Astrocyte of the spinal cord (primary cell): ENCODE measurements at regions not wholly inside any gene's neighbourhood (a gene's known extent, or its start where the extent isn't known, plus 50 kb on each side); places are given as distances from the start of the nearest gene placed in this dataset.

Source experiments
- DNase-seq: peaks from one replicate; pipeline ENCODE4 v3.0.0; 2011; ENCODE audit warnings: low read depth, low spot score
- H3K4me3 ChIP-seq: 2 replicates; pipeline ENCODE4 v1.5.1; 2011; ENCODE audit warnings: low read depth, mild to moderate bottlenecking, low read length, moderate library complexity
- in situ Hi-C: cut with HindIII; loops from 2 replicates; pipeline ENCODE4 v1.10.0; 2017; ENCODE audit warnings: low sequenced_read_pairs
- TF ChIP-seq, protein P1 (sequence below): IDR thresholded peaks from 2 replicates; pipeline ENCODE4 v1.5.1; 2012; ENCODE audit warnings: low read depth, mild to moderate bottlenecking, low read length, inconsistent platforms

DNA sequence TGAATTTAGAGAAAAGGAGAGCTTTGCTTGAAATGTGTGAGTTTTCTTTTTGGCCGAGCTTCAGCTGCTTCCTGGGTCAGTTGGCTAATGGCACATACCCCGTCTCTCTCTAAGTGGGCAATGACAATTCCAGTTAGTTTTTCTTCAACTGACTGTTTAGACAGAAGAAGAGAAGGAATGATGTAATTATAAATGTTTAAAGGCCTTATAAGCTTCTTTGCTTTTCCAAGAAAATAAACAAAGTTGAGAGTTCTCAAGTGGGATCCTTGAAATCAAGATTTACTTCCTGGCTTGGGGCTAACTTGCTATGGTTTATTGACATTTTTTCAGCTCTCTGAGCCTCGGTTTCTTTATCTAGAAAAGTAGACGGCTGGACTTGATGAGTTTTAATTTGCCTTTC, 794.9 kb upstream of the ACVR2A start:
- in situ Hi-C loops, result no loop called here
- TF ChIP-seq, protein P1, sequence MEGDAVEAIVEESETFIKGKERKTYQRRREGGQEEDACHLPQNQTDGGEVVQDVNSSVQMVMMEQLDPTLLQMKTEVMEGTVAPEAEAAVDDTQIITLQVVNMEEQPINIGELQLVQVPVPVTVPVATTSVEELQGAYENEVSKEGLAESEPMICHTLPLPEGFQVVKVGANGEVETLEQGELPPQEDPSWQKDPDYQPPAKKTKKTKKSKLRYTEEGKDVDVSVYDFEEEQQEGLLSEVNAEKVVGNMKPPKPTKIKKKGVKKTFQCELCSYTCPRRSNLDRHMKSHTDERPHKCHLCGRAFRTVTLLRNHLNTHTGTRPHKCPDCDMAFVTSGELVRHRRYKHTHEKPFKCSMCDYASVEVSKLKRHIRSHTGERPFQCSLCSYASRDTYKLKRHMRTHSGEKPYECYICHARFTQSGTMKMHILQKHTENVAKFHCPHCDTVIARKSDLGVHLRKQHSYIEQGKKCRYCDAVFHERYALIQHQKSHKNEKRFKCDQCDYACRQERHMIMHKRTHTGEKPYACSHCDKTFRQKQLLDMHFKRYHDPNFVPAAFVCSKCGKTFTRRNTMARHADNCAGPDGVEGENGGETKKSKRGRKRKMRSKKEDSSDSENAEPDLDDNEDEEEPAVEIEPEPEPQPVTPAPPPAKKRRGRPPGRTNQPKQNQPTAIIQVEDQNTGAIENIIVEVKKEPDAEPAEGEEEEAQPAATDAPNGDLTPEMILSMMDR, result no peak

GRCh38 chr2:147046473-147046872, 798.4 kb upstream of the ACVR2A start:
- in situ Hi-C loops, result no loop called here
- DNase-seq, result no peak
- TF ChIP-seq, protein P1, result no peak
- H3K4me3 ChIP-seq, result no peak overlapping the region

More for the DNA sequence above, 794.9 kb upstream of the ACVR2A start:
- peak; percentile 11 for DNase-seq
- no peak overlapping the region for H3K4me3 ChIP-seq

- peak; percentile 57 for DNase-seq
- in situ Hi-C loops, result no loop called here
- TF ChIP-seq, protein P1, result peak; percentile 73
Measured at GRCh38 chr2:147045113-147045512, 799.7 kb upstream of the ACVR2A start.

GRCh38 chr2:147041121-147041494, 803.7 kb upstream of the ACVR2A start:
- TF ChIP-seq, protein P1, result no peak
- DNase-seq, result no peak
- in situ Hi-C loops, result no loop called here
- H3K4me3 ChIP-seq, result no peak overlapping the region

More at GRCh38 chr2:147045113-147045512, 799.7 kb upstream of the ACVR2A start:
- H3K4me3 ChIP-seq, result no peak overlapping the region

DNA sequence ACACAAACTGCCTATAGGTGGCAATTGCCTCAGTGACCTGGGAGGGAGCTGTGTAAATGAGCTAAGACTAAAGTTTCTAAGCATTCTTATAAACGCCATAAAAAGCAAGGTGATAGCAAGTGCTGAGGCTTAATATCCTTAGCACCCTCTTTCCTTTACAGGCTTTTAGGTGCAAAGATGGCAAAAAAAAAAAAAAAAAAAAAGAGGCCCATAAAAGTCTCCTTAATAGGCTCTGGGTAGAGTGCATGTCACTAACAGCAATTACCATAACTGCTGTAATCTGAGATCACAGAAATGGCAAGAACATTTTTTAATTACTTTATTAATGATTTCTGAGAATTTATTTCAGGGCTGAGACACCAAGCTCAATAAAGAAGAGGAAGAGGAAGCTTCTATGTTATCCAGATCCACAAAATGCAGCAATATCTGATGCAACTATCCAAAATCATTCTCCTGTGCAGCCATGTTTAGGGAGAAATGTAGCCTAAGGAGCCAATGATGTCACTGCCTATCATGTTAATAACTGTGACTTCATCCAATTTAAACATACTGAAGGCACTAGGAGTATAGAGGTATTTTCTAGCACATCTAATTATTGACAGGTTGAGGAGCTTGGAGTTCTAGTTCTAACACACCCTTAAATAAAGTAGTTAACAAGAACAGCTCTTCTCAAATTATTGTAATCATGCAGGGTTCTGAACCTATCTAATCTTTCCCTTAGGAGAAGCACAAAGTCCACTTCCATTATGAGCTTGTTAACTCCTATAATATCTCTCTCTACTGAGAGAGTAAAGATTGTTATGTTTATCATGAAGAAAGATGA, 804.3 kb upstream of the ACVR2A start:
- TF ChIP-seq, protein P1, result no peak
- in situ Hi-C loops, result no loop called here
- no peak overlapping the region for H3K4me3 ChIP-seq
- DNase-seq, result no peak

DNA sequence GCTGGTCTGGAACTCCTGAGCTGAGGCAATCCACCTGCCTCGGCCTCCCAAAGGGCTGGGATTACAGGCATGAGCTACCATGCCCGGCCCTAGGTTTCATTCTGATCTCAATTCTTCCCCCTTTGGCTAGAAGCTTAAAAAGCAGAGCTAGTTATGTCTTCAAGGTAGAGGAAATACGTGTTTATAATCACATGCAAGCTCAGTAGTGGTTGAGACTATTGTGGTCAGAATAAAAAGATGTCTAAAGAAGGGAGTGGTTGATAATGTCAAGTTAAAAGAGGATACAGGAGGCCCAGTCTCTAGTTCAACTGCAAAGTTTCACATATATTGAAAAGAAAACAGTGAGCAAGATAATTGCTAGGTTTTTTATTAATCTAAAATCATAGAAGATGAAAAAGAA, 807.8 kb upstream of the ACVR2A start:
- TF ChIP-seq, protein P1, result no peak
- in situ Hi-C loops, result loop anchor here (10.0 kb wide), 1 partner anchor 52 kb away; no protein-coding TSS in a partner anchor
- DNase-seq, result no peak
- H3K4me3 ChIP-seq, result no peak overlapping the region
